ENCODE measurements at regions not wholly inside any gene's neighbourhood (a gene's known extent, or its start where the extent isn't known, plus 50 kb on each side); places are given as distances from the start of the nearest gene placed in this dataset.

DNA sequence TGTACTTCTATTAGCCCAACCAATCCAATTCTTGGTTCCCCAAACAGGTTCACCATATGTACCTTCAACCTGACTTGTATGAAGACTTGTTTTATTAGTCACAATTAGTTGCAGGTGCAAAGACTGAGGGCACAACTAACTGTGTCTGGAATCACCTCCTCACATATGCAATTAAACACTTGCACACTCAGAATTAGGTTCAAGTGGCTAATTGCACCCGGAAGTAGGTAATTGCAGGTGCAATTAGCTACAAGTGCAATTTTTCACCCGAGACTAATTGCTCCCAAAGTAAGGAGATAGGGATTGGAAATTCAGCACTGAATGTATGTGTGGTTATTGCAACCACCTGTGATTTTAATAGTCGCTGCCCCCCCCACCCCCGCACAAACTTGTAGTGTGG is 338.9 kb downstream of the ZSWIM6 start:
- 85 to 95% methylated on average over 4 of the region's 4 CpGs for WGBS, 2 donors
- Histone ChIP-seq H3K36me3 (no peaks in the 10 kb centered on the region), H3K27ac (no peak overlapping the region), H3K9me3 (no peaks in the 10 kb centered on the region), H3K27me3 (no peaks in the 10 kb centered on the region), H3K4me1 (peaks cover 4 to 10% (median 7%) of the 10 kb centered on the region in 4 donors), H3K4me3 (no peak overlapping the region)
- ATAC-seq (ENCODE audit: low FRiP score in 2 of 2) (no peak), DNase-seq (no peak)
- TF ChIP-seq, protein P1, sequence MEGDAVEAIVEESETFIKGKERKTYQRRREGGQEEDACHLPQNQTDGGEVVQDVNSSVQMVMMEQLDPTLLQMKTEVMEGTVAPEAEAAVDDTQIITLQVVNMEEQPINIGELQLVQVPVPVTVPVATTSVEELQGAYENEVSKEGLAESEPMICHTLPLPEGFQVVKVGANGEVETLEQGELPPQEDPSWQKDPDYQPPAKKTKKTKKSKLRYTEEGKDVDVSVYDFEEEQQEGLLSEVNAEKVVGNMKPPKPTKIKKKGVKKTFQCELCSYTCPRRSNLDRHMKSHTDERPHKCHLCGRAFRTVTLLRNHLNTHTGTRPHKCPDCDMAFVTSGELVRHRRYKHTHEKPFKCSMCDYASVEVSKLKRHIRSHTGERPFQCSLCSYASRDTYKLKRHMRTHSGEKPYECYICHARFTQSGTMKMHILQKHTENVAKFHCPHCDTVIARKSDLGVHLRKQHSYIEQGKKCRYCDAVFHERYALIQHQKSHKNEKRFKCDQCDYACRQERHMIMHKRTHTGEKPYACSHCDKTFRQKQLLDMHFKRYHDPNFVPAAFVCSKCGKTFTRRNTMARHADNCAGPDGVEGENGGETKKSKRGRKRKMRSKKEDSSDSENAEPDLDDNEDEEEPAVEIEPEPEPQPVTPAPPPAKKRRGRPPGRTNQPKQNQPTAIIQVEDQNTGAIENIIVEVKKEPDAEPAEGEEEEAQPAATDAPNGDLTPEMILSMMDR (IDR thresholded peaks at IDR 0.05), result no peak
- TF ChIP-seq POLR2AphosphoS5 (IDR thresholded peaks at IDR 0.05) (no peak), POLR2A (IDR thresholded peaks at IDR 0.05) (no peak), EP300 (IDR thresholded peaks at IDR 0.05) (no peak)

- H3K4me3 ChIP-seq, result no peak overlapping the region
- H3K27me3 ChIP-seq, result no peaks in the 10 kb centered on the region
- 63 to 65% methylated on average over 9 of the region's 9 CpGs for WGBS, 2 donors
- DNase-seq (peak in 1 of 2 donors; percentile 54), ATAC-seq (ENCODE audit: low FRiP score in 2 of 2) (no peak)
- TF ChIP-seq POLR2A (IDR thresholded peaks at IDR 0.05) (no peak), EP300 (IDR thresholded peaks at IDR 0.05) (no peak), POLR2AphosphoS5 (IDR thresholded peaks at IDR 0.05) (no peak)
- TF ChIP-seq, protein P1 (IDR thresholded peaks at IDR 0.05), result no peak
- H3K27ac ChIP-seq, result no peak overlapping the region
- H3K9me3 ChIP-seq, result no peaks in the 10 kb centered on the region
- peaks cover 0 to 10% (median 5%) of the 10 kb centered on the region in 4 donors for H3K4me1 ChIP-seq
- no peaks in the 10 kb centered on the region for H3K36me3 ChIP-seq
These were observed 341.1 kb downstream of the ZSWIM6 start for GRCh38 chr5:61673007-61673735.

DNA sequence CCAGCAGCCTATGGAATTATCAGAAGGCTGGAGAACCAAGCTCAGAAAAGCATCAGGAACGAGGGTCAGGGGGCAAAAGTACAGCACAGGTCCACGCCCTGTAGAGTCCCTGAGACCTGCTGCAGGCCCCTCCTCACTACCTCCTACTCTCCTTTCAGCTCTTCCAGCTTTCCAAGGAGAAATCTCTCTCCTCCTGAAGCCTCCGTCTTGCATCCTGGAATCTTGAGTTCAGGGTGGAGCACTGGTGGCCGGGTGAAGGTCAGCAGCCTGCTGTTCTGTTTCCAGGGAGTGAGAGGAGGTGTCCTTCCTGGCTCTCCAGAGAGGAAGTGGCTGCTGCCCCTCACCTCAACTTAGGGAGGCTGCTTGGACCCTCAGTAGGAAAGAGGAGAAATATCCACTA is 342.3 kb downstream of the ZSWIM6 start:
- no peaks in the 10 kb centered on the region for H3K9me3 ChIP-seq
- H3K27ac ChIP-seq, result no peak overlapping the region
- ATAC-seq (ENCODE audit: low FRiP score in 2 of 2), result no peak
- no peak overlapping the region for H3K4me3 ChIP-seq
- no peaks in the 10 kb centered on the region for H3K36me3 ChIP-seq
- H3K27me3 ChIP-seq, result no peaks in the 10 kb centered on the region
- H3K4me1 ChIP-seq, result peaks cover 0 to 10% (median 5%) of the 10 kb centered on the region in 4 donors
- no peak for DNase-seq
- no peak for TF ChIP-seq EP300 (IDR thresholded peaks at IDR 0.05)
- TF ChIP-seq POLR2A (IDR thresholded peaks at IDR 0.05), result no peak
- TF ChIP-seq, protein P1 (IDR thresholded peaks at IDR 0.05), result no peak
- no peak for TF ChIP-seq POLR2AphosphoS5 (IDR thresholded peaks at IDR 0.05)
- 67 to 95% methylated on average over 3 to 4 of the region's 4 CpGs for WGBS, 2 donors

DNA sequence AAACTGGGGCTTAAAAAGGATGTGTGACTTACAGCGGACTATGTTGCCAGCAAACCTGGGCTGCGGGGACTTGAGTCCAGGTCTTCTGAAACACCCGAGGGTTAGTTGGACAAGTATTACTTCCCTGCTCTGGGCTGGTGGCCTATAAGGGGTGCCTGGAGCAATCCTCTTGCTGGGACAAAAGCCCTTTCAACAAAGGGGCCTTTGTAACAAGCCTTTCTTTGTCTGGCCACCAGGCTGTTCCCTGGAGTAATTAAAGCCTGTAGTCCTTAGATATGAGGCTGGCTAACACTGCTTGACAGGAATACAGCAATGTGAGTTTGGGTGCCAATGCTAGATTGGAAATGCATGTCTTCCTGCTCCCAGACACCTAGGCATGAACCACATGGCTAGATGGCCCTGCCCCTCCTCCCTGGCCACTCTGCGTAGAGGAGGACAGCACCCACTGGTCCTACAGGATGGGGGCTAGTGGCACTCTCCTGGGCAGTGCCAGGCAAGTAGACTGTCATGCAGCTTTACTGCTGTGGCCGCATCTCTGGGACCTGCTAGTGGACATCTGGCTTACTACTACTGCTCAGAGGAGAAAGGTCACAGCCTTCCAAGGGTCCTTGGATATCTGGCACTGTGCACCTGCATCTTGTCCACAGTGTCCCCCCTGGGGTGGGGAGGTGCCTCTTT is 343.1 kb downstream of the ZSWIM6 start:
- Histone ChIP-seq H3K27ac (no peak overlapping the region), H3K4me1 (peaks cover 0 to 10% (median 5%) of the 10 kb centered on the region in 4 donors), H3K27me3 (no peaks in the 10 kb centered on the region), H3K36me3 (no peaks in the 10 kb centered on the region), H3K4me3 (no peak overlapping the region), H3K9me3 (no peaks in the 10 kb centered on the region)
- DNase-seq (no peak), ATAC-seq (ENCODE audit: low FRiP score in 2 of 2) (peak in 1 of 2 donors; percentile 27)
- WGBS, 2 donors, result 86 to 91% methylated on average over 5 of the region's 5 CpGs
- TF ChIP-seq, protein P1 (IDR thresholded peaks at IDR 0.05), result no peak
- TF ChIP-seq EP300 (IDR thresholded peaks at IDR 0.05), result no peak
- TF ChIP-seq POLR2A (IDR thresholded peaks at IDR 0.05), result no peak
- no peak for TF ChIP-seq POLR2AphosphoS5 (IDR thresholded peaks at IDR 0.05)
